ENCODE measurements at regions not wholly inside any gene's neighbourhood (a gene's known extent, or its start where the extent isn't known, plus 50 kb on each side); places are given as distances from the start of the nearest gene placed in this dataset.

- H3K4me2 ChIP-seq (ENCODE audit: low read length): no peak overlapping the region
- no peak overlapping the region for H3K9ac ChIP-seq (ENCODE audit: low read length)
- H3K27ac ChIP-seq (ENCODE audit: low read length): no peak overlapping the region
- peak; percentile 73 for TF ChIP-seq CTCF (IDR thresholded peaks at IDR 0.05; ENCODE audit: low read depth, low read length)
- TF ChIP-seq EZH2phosphoT487 (IDR thresholded peaks at IDR 0.05; ENCODE audit: low read depth): no peak
- H2AFZ ChIP-seq (ENCODE audit: low read depth, low read length): no peak overlapping the region
- no peaks in the 10 kb centered on the region for H3K36me3 ChIP-seq (replicated peaks; ENCODE audit: low read depth, low read length)
- H3K79me2 ChIP-seq (ENCODE audit: low read length): no peaks in the 10 kb centered on the region
- no peaks in the 10 kb centered on the region for H3K4me1 ChIP-seq (ENCODE audit: low read length)
- peaks cover 14% of the 10 kb centered on the region; the same call in 1 of the 2 replicates for H3K9me3 ChIP-seq (ENCODE audit: insufficient read depth, low read length)
- H4K20me1 ChIP-seq (ENCODE audit: insufficient read depth, low read length): no peaks in the 10 kb centered on the region
- no peaks in the 10 kb centered on the region for H3K27me3 ChIP-seq (ENCODE audit: low read depth, low read length)
- no peak overlapping the region for H3K4me3 ChIP-seq (ENCODE audit: low read length)
Measured at GRCh38 chr16:87076950-87077749, 240.0 kb downstream of the C16orf95 start.

- Histone ChIP-seq H3K79me2 (ENCODE audit: low read length) (no peaks in the 10 kb centered on the region), H3K9me3 (ENCODE audit: insufficient read depth, low read length) (peaks cover 14% of the 10 kb centered on the region; the same call in 1 of the 2 replicates), H2AFZ (ENCODE audit: low read depth, low read length) (no peak overlapping the region), H3K9ac (ENCODE audit: low read length) (no peak overlapping the region), H3K27ac (ENCODE audit: low read length) (no peak overlapping the region), H3K4me3 (ENCODE audit: low read length) (no peak overlapping the region), H3K27me3 (ENCODE audit: low read depth, low read length) (no peaks in the 10 kb centered on the region), H4K20me1 (ENCODE audit: insufficient read depth, low read length) (no peaks in the 10 kb centered on the region), H3K4me2 (ENCODE audit: low read length) (no peak overlapping the region), H3K36me3 (replicated peaks; ENCODE audit: low read depth, low read length) (no peaks in the 10 kb centered on the region), H3K4me1 (ENCODE audit: low read length) (no peaks in the 10 kb centered on the region)
- TF ChIP-seq EZH2phosphoT487 (IDR thresholded peaks at IDR 0.05; ENCODE audit: low read depth) (no peak), CTCF (IDR thresholded peaks at IDR 0.05; ENCODE audit: low read depth, low read length) (no peak)
Measured at GRCh38 chr16:87077750-87078127, 239.5 kb downstream of the C16orf95 start.

- H3K27ac ChIP-seq (ENCODE audit: low read length): no peak overlapping the region
- no peak overlapping the region for H3K9ac ChIP-seq (ENCODE audit: low read length)
- no peak overlapping the region for H2AFZ ChIP-seq (ENCODE audit: low read depth, low read length)
- no peaks in the 10 kb centered on the region for H3K36me3 ChIP-seq (replicated peaks; ENCODE audit: low read depth, low read length)
- no peak overlapping the region for H3K4me2 ChIP-seq (ENCODE audit: low read length)
- no peak overlapping the region for H3K4me3 ChIP-seq (ENCODE audit: low read length)
- TF ChIP-seq CTCF (IDR thresholded peaks at IDR 0.05; ENCODE audit: low read depth, low read length) (no peak), EZH2phosphoT487 (IDR thresholded peaks at IDR 0.05; ENCODE audit: low read depth) (no peak)
- H3K9me3 ChIP-seq (ENCODE audit: insufficient read depth, low read length): peaks cover 14% of the 10 kb centered on the region; the same call in 1 of the 2 replicates
- no peaks in the 10 kb centered on the region for H4K20me1 ChIP-seq (ENCODE audit: insufficient read depth, low read length)
- H3K79me2 ChIP-seq (ENCODE audit: low read length): no peaks in the 10 kb centered on the region
- no peaks in the 10 kb centered on the region; the same call in 1 of the 2 replicates for H3K27me3 ChIP-seq (ENCODE audit: low read depth, low read length)
- H3K4me1 ChIP-seq (ENCODE audit: low read length): no peaks in the 10 kb centered on the region
Measured at GRCh38 chr16:87080571-87081167, 236.5 kb downstream of the C16orf95 start.

GRCh38 chr16:87085441-87085840 is 231.8 kb downstream of the C16orf95 start:
- Histone ChIP-seq H3K27ac (ENCODE audit: low read length) (no peak overlapping the region), H3K36me3 (replicated peaks; ENCODE audit: low read depth, low read length) (no peaks in the 10 kb centered on the region), H3K27me3 (ENCODE audit: low read depth, low read length) (peaks cover 7% of the 10 kb centered on the region; the same call in 1 of the 2 replicates), H3K79me2 (ENCODE audit: low read length) (no peaks in the 10 kb centered on the region), H3K4me1 (ENCODE audit: low read length) (no peaks in the 10 kb centered on the region), H3K4me3 (ENCODE audit: low read length) (no peak overlapping the region), H3K9me3 (ENCODE audit: insufficient read depth, low read length) (peaks cover 14% of the 10 kb centered on the region; the same call in 1 of the 2 replicates), H3K4me2 (ENCODE audit: low read length) (no peak overlapping the region), H3K9ac (ENCODE audit: low read length) (no peak overlapping the region), H2AFZ (ENCODE audit: low read depth, low read length) (no peak overlapping the region), H4K20me1 (ENCODE audit: insufficient read depth, low read length) (no peaks in the 10 kb centered on the region)
- TF ChIP-seq CTCF (IDR thresholded peaks at IDR 0.05; ENCODE audit: low read depth, low read length): no peak
